Breast epithelium (tissue), 4 donors: ENCODE measurements at regions not wholly inside any gene's neighbourhood (a gene's known extent, or its start where the extent isn't known, plus 50 kb on each side); places are given as distances from the start of the nearest gene placed in this dataset.
A peak's percentile ranks its signal among the peaks of the same experiment; 100 is the strongest.

Source experiments
- DNase-seq, 2 donors: peaks; one replicate each; pipeline ENCODE4 v3.0.0-alpha.2; 2019; ENCODE audit warnings: low spot score in 2 of 2
- H3K27ac ChIP-seq, 2 donors: fragments of 200-600 bp; sonication (generic) in 1 of 2; one replicate each; pipeline ENCODE4 v1.5.1; 2016 to 2019; ENCODE audit warnings: mild to moderate bottlenecking in 1 of 2
- H3K27me3 ChIP-seq, 2 donors: fragments of 200-600 bp; sonication (generic) in 1 of 2; one replicate each; pipeline versions ENCODE4 v1.5.1 to v1.6.0; 2017 to 2019; ENCODE audit warnings: control low read depth in 1 of 2, mild to moderate bottlenecking in 1 of 2
- H3K36me3 ChIP-seq: fragments of 200-600 bp; one replicate; pipeline ENCODE4 v1.5.1; 2019
- H3K4me1 ChIP-seq, 2 donors: fragments of 200-600 bp; sonication (generic); one replicate each; pipeline ENCODE4 v1.5.1; 2016 to 2019; ENCODE audit warnings: control low read depth in 1 of 2
- H3K4me3 ChIP-seq, 3 donors: fragments of 200-600 bp; sonication (generic); 1 replicate in 2 of 3; 2 replicates in 1 of 3; pipeline ENCODE4 v1.5.1; 2016 to 2019; ENCODE audit warnings: mild to moderate bottlenecking in 3 of 3, moderate library complexity in 2 of 3
- H3K9me3 ChIP-seq, 2 donors: fragments of 200-600 bp; sonication (generic) in 1 of 2; one replicate each; pipeline ENCODE4 v1.5.1; 2016 to 2019; ENCODE audit warnings: control low read depth in 1 of 2
- POLR2A ChIP-seq: fragments of 450-650 bp; IDR thresholded peaks from one replicate; pipeline ENCODE4 v1.6.1; 2016; ENCODE audit warnings: antibody characterized with exemption, mild to moderate bottlenecking, moderate library complexity
- POLR2AphosphoS5 ChIP-seq, 3 donors: sonication (generic); formaldehyde crosslinking; IDR thresholded peaks; one replicate each; pipeline ENCODE4 v1.6.1; 2017; ENCODE audit warnings: antibody characterized with exemption in 3 of 3
- intact Hi-C: fragments of 100-400 bp; cut with DNase I; formaldehyde crosslinking; loops from one replicate; pipeline ENCODE4 v1.15.1; 2023; ENCODE audit warnings: low total_unique reads
- TF ChIP-seq, protein P1 (sequence below), 3 donors: fragments of 450-650 bp; IDR thresholded peaks; one replicate each; pipeline ENCODE4 v1.5.1; 2016 to 2017; ENCODE audit warnings: antibody characterized with exemption in 3 of 3, mild to moderate bottlenecking in 3 of 3, moderate library complexity in 3 of 3

DNA sequence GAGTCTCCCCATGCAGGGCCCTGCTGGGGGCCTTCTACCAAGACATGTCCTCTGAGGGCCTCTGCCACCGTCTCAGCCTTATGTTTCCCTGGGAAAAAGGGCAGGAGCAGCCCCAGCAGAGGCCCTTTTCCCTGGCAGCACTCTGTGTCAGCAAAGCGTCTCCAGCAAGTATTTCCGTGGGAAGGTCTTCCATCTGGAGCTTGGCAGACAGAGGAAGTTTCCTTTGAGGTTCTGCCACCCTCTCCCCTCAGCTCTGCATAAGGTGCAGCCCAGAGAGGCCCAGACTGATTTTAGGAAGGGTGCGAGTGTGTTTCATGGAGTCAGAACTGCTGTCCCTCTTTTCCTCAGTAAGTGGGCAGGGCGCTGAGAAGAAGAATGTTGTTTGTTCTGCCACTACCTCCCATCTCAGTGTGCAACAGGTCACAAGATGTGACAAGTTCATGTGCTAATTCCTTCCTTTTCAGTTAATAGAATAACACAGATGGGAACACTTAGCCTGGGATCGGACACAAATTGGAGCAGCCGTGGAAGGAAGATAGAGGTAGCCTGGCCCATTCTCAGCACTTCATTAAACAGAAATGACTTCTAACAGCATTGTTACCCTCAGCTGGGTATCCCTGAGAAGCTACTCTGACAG lies 784.4 kb downstream of the MAFB start:
- H3K9me3 ChIP-seq: no peaks in the 10 kb centered on the region
- peak overlapping the region; percentile 11 to 73 for H3K27ac ChIP-seq
- TF ChIP-seq, protein P1, sequence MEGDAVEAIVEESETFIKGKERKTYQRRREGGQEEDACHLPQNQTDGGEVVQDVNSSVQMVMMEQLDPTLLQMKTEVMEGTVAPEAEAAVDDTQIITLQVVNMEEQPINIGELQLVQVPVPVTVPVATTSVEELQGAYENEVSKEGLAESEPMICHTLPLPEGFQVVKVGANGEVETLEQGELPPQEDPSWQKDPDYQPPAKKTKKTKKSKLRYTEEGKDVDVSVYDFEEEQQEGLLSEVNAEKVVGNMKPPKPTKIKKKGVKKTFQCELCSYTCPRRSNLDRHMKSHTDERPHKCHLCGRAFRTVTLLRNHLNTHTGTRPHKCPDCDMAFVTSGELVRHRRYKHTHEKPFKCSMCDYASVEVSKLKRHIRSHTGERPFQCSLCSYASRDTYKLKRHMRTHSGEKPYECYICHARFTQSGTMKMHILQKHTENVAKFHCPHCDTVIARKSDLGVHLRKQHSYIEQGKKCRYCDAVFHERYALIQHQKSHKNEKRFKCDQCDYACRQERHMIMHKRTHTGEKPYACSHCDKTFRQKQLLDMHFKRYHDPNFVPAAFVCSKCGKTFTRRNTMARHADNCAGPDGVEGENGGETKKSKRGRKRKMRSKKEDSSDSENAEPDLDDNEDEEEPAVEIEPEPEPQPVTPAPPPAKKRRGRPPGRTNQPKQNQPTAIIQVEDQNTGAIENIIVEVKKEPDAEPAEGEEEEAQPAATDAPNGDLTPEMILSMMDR (IDR thresholded peaks at IDR 0.05): no peak
- TF ChIP-seq POLR2A (no peak), POLR2AphosphoS5 (IDR thresholded peaks at IDR 0.05) (no peak)
- no peaks in the 10 kb centered on the region for H3K4me1 ChIP-seq
- H3K4me3 ChIP-seq: no peak overlapping the region
- intact Hi-C loops: no loop called here
- H3K36me3 ChIP-seq: no peaks in the 10 kb centered on the region
- H3K27me3 ChIP-seq: no peaks in the 10 kb centered on the region
- no peak for DNase-seq

DNA sequence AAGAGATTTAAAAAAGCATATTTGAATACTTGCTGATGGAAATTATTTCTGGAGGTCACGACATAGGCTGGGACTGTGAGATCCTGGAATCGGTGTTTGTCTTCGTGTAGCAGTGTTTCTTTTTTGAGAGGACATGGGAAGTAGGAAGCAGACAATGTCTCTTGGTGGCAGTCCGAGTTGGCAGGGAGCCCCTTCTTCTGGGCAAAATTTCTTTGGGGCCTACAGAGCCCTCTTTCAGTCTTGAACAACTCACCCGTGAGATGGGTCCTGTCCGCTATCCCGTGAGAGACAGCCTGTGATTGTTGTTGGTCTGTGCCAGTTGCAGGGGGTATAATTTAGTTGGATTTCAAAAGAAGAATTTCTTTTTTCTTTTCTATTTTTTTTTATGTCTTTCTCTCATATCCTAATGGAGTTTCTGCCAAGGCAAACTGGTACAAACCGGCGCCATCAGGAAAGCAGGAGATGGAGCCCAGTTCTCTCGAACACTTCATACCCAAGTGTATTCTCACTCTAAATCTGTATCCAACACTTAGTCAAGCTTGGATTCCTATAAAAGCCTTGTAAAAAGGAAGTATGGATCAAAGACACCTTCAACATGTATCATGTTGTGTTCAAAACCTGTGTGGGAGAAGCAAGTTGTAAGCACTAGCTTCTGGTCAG lies 785.1 kb downstream of the MAFB start:
- H3K9me3 ChIP-seq: no peaks in the 10 kb centered on the region
- H3K4me1 ChIP-seq: no peaks in the 10 kb centered on the region
- intact Hi-C loops: no loop called here
- no peak overlapping the region for H3K4me3 ChIP-seq
- H3K27ac ChIP-seq: peak overlapping the region; percentile 11 to 73
- DNase-seq: no peak
- TF ChIP-seq POLR2A (no peak), POLR2AphosphoS5 (IDR thresholded peaks at IDR 0.05) (no peak)
- TF ChIP-seq, protein P1 (IDR thresholded peaks at IDR 0.05): no peak
- H3K27me3 ChIP-seq: no peaks in the 10 kb centered on the region
- no peaks in the 10 kb centered on the region for H3K36me3 ChIP-seq

DNA sequence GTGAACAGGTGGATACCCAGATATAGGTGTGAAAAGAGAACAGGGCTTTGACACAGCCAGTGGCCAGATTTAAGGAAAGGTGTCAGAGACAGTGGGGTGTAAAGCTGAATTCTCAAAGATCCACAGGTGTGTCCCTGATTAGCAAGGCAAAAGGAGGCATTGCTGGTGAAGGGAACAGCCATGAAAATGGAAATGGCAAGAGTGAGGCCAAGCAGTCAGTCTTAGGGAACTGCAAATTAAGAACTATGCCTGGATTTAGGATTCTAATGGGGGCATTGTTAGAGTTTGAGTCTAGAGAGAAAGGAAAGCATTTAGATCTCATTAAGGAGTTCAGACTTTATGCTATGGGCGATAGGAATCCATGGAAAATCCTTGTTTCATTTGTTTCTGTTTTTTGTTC lies 789.2 kb downstream of the MAFB start:
- no peak overlapping the region for H3K4me3 ChIP-seq
- no peaks in the 10 kb centered on the region for H3K4me1 ChIP-seq
- H3K27ac ChIP-seq: no peak overlapping the region
- no peaks in the 10 kb centered on the region for H3K9me3 ChIP-seq
- intact Hi-C loops: no loop called here
- TF ChIP-seq POLR2AphosphoS5 (IDR thresholded peaks at IDR 0.05) (no peak), POLR2A (no peak)
- TF ChIP-seq, protein P1 (IDR thresholded peaks at IDR 0.05): no peak
- no peak for DNase-seq
- H3K36me3 ChIP-seq: no peaks in the 10 kb centered on the region
- H3K27me3 ChIP-seq: no peaks in the 10 kb centered on the region

DNA sequence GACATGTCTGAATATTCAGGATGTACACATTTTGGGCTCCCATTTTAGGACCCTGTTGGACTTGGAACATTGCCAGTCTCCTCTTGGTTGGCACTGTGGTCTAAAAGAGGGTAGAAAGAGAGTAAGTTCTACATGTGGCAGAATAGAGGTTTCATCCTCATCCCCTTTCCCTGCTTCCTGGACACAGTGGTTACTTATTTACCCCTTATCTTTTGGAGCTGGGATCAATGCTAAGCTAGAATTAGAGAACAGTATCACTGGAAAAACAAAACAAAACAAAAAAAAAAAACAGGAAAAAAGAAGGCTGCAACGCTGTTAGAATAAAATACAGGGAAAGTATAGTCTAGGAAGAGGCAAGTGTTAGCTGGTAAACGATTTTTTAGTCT lies 790.6 kb downstream of the MAFB start:
- no peak for DNase-seq
- no peaks in the 10 kb centered on the region for H3K4me1 ChIP-seq
- H3K27me3 ChIP-seq: no peaks in the 10 kb centered on the region
- H3K27ac ChIP-seq: no peak overlapping the region
- no peak for TF ChIP-seq POLR2A
- TF ChIP-seq, protein P1 (IDR thresholded peaks at IDR 0.05): no peak
- TF ChIP-seq POLR2AphosphoS5 (IDR thresholded peaks at IDR 0.05): no peak
- H3K36me3 ChIP-seq: no peaks in the 10 kb centered on the region
- no peaks in the 10 kb centered on the region for H3K9me3 ChIP-seq
- no peak overlapping the region for H3K4me3 ChIP-seq
- intact Hi-C loops: no loop called here

DNA sequence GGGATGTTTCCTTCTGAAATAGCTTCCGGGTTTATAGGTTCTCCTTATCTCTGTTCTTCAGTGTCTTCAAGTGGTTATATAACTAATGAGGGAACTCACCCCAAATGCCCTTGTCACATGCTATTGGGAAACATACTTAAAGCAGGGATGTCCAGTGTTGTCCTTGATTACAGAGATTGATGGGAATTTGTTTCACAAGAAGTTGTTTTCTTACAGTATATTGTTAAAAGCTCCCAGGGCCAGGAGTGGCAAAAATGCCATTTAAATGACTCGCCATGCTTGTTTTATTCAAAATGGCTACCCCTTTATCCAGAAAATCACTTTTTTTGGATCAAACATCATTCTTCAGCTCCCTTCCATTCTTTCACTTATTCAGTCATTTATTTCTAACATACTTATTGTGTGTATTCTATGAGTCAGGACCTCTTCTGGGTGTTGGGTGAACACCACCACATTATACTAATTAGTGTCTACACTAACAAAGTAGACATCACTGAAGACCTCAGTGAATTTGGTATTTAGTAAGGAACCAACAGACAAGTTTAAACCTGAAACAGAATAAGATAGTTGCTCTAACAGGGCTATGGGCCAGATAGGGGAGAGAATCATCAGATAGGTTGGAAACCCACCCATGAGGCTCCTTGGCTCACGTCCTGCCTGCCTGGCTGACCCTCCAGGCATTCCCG lies 791.1 kb downstream of the MAFB start:
- Histone ChIP-seq H3K36me3 (no peaks in the 10 kb centered on the region), H3K27me3 (no peaks in the 10 kb centered on the region), H3K27ac (no peak overlapping the region), H3K4me1 (no peaks in the 10 kb centered on the region), H3K4me3 (no peak overlapping the region), H3K9me3 (no peaks in the 10 kb centered on the region)
- DNase-seq: no peak
- TF ChIP-seq POLR2AphosphoS5 (IDR thresholded peaks at IDR 0.05): no peak
- no peak for TF ChIP-seq POLR2A
- TF ChIP-seq, protein P1 (IDR thresholded peaks at IDR 0.05): no peak
- intact Hi-C loops: no loop called here
